HG02678 (cell line): ENCODE measurements at regions not wholly inside any gene's neighbourhood (a gene's known extent, or its start where the extent isn't known, plus 50 kb on each side); places are given as distances from the start of the nearest gene placed in this dataset.

Source experiments
- ATAC-seq: cut with Tn5 transposase; IDR thresholded peaks from one replicate; pipeline ENCODE4 v1.9.1; 2021; ENCODE audit warnings: mild to moderate bottlenecking, moderate library complexity; ENCODE audit not compliant: unreplicated experiment

GRCh38 chr18:10009321-10010144, 95.7 kb downstream of the VAPA start:
- ATAC-seq = no peak

DNA sequence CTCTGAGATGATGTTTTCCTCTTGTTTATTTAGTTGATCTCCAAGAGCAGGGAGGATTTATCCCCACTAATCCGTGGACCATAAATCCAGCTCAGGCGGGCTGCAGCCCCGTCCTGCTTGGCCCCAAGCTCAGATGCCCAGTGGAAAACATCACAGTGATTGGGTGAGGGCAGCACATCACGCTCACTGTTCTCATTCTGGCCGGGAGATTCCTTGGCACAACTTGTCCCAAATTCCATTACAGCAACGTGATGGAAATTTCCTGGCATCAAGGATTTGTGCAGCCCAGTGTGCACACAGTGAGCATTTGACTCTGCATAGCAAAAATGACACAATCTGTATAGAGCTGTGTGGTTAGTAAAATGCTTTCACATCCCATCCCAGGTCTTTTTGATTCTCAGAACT, 96.8 kb downstream of the VAPA start:
- no peak for ATAC-seq

- ATAC-seq = no peak
Measured at GRCh38 chr18:10011061-10011460, 97.2 kb downstream of the VAPA start.

GRCh38 chr18:10011751-10012150, 97.9 kb downstream of the VAPA start:
- no peak for ATAC-seq

- no peak for ATAC-seq
Measured at GRCh38 chr18:10012526-10012925, 98.7 kb downstream of the VAPA start.

- ATAC-seq = no peak
Measured at GRCh38 chr18:10013621-10014543, 100.1 kb downstream of the VAPA start.

DNA sequence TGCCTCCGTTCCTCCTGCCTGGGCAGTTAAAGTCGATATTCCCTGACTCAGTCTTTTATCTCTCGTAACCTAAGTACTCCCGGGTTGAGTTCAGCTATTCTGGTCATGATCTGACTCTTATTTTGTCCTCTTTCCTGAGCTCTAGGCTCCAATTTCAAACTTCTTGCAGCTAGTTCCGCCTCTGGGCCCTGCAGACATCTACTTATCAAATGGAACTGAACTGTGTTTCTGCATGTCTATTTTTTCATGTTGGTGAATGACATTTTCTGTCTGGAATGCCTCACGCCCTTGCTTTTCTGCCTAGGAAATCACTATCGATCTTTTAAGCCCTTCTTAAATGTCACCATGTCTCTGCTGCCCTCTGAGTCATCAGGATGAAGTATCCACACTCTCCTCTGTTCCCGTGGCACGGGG, 101.5 kb downstream of the VAPA start:
- ATAC-seq = no peak

DNA sequence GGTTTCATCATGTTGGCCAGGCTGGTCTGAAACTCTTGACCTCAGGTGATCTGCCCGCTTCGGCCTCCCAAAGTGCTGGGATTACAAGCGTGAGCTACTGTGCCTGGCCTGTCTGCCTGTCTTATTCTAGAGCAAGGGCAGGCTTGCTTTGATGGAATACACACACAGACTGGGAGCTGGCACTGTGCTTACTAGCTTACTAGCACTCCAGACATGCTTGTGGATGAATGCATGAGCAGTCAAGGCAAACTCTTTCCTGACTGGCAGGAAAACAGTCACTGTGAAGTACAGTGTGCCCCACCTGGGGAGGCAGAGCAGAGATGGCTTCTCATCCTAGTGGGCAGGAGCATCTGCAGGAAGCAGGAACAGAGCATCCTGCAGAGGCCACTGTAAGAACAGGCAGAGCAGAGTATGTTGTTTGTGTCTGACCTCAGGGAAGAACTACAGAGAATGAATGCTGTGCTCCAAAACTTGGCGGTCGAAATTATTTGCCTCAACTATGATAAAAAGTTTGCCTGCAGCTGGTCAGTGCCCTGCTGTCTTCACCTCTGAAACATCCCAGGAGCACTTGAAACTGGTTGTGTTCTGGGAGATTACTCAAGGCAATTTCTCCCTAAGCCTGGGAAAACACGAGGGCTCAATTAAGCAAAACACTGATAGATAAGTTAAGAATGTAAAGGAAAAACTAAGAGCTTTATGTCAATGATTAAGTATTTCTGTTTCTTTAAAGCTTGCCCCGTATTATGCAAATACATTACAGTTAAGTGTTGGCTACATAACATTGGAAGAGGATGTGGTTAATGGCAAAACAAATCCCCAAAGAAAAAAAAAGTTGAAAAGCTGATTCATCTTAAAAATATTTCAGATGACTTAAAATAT, 102.4 kb downstream of the VAPA start:
- no peak for ATAC-seq

DNA sequence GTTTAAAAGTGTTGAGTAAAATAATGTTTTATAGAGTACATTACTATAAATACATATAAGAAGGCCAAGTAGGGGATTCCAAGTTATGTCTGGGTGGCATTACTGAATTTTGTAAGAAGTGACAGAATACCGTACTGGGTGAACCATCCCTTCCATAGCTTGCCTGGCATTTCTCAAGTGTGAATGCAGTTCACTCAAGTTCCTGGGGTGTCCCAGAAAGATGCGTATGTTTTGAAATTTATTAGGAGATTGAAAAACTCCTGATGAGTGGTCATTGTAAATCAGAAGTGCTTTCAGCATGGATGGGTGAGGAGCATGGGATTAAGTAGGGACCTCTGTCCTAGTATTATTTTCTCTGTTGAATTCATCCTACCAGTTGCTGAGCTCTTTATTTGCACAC, 103.2 kb downstream of the VAPA start:
- ATAC-seq = no peak

GRCh38 chr18:10018289-10018688, 104.5 kb downstream of the VAPA start:
- ATAC-seq = no peak

DNA sequence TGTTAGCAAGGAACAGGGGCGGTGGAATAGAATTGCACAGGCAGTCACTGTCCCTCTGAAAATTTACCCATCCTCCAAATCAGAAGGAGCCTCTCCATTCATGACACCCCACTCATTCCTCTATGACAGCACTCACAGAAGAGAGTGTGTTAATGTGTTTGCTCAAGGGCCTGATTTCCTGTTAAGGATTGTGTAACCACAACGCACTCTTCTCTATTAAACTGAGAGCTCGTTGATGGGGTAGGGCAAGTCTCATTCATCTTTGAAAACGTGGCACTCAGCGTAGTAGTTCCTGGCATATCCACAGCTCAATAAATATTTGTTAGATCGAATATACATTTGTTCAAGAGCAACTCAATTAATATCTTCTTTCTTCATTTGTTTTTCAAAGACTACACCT, 106.4 kb downstream of the VAPA start:
- no peak for ATAC-seq

GRCh38 chr18:10022365-10022764, 108.5 kb downstream of the VAPA start:
- no peak for ATAC-seq

DNA sequence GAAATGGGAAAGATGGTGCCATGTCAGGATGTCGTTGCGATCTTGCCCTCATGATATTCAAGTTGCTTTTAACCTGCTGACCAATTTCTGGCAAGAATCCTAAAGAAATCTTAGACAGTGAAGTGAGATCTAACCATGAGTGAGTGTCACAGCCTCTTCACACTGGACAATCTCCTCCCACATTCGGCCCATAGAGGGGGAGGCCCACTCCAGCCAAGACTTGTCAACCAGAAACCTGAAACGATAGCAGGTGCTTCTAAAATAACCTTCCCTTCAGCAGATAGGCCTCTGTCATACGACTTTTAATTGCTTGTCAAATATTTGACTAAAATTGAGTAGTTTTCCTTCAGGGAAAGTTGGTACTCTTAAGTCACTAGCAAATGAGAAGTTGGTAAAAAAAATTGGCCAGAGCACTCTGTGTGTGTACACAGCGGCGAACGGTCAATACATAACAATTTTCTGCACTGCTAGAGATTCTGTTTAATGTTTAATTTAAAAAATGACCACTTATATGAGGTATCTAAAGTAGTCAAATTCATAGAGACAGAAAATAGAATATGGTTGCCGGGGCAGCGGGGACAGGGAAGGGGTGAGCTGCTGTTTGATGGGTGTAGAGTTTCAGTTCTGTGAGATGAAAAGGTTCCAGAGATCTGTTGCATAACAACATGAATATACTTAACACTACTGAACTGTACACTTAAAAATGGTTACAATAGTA, 110.2 kb downstream of the VAPA start:
- no peak for ATAC-seq

DNA sequence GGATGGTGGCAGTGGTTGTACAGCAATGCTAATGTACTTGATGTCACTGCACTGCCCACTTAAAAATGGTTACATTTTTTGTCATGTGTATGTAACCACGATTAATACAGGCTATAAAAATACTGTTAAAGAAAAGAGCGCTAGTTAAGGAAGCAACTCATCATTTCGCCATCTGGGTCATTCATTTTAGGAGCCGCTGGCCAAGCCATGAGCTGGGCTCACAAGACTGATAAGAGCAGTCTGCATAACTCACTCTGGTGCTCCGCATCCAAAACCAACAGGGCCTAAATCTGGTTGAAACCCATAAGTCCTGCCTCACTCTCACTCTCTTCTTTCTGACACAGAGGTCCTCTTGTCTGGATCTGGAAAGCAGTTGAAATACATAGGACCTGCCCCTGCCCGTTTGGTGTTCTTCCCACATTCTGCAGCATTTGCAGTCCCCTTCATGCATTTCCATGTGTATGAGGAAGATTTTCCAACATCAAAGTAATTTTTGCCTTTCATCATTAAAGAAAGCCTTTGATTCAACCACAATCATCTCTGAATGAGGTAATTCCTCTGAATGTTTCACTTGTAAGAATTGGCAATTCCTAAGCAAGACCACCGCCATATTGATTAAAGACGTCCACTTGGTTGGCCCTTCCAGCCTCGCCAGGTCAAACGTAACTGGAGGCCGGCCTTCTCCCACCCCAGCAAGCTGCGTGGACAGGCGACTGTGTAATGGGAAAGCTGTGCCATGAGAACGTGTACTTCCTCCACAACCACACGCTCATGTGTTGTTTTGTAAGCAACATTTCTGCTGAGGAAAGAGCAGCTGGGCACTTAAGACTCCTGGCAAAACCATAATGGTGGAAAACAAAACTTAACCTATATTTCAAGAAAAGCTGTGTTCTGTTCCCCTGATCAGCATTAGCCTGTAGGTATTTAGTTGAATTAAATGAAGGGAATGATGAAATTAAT, 112.2 kb downstream of the VAPA start:
- ATAC-seq = no peak

- ATAC-seq = no peak
Measured at GRCh38 chr18:10027031-10027430, 113.2 kb downstream of the VAPA start.

- no peak for ATAC-seq
Measured at GRCh38 chr18:10027461-10027860, 113.6 kb downstream of the VAPA start.

DNA sequence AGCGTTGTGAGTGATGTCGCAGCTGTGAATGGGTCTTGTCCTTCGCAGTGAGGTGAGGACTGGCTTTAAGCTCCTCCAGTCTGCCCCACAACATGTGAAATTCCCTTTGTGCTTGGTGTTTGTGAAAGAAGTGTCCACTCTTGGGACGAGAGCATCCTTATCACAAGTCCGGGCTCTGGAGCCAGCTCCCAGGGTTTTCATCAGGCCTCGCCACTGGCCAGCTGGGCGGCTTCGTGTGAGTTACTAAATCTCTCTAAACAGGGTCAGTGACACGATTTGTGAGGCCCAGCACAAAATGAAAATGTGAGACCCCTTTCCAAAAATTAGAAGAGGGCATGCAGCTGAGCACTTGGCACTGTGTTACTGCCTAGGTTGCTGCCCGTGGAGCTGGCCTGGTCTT, 115.9 kb downstream of the VAPA start:
- no peak for ATAC-seq

GRCh38 chr18:10030816-10031541, 117.2 kb downstream of the VAPA start:
- no peak for ATAC-seq
